IMR-90 (cell line): ENCODE measurements at regions not wholly inside any gene's neighbourhood (a gene's known extent, or its start where the extent isn't known, plus 50 kb on each side); places are given as distances from the start of the nearest gene placed in this dataset.

Experiments used
- ATAC-seq: fragments of 200-7000 bp; cut with Tn5 transposase; 2 replicates; pipeline ENCODE4 v1.9.1; 2020; ENCODE audit warnings: low read depth, mild to moderate bottlenecking, moderate library complexity
- BruUV-seq: library from RNA; stranded (reverse); fragments of 400-500 nt; replicated peaks from 2 replicates; lab custom pipeline; 2021; lab: Mats Ljungman, UMichigan
- CTCF ChIA-PET: fragments of 300-600 bp; formaldehyde crosslinking; extraction: SDS; loops from one replicate; lab custom pipeline; 2021; ENCODE audit warnings: antibody characterized with exemption; lab: Yijun Ruan, JAX
- POLR2A ChIA-PET: fragments of 300-600 bp; sonication (Branson Sonifier 250); formaldehyde crosslinking; loops from one replicate; lab custom pipeline; 2022; ENCODE audit warnings: antibody characterized with exemption; ENCODE audit not compliant: unreplicated experiment; lab: Charles Lee
- DNase-seq: peaks from one replicate; pipeline ENCODE4 v3.0.0; 2013
- H2AFZ ChIP-seq: replicated peaks from 2 replicates; pipeline ENCODE3; 2013; ENCODE audit warnings: low read length, mild to moderate bottlenecking; ENCODE audit not compliant: poor library complexity
- H2AK5ac ChIP-seq: 2 replicates; pipeline ENCODE4 v1.6.1; 2013; ENCODE audit warnings: low read depth, low read length, inconsistent platforms
- H2AK9ac ChIP-seq: replicated peaks from 2 replicates; pipeline ENCODE3; 2013; ENCODE audit warnings: mild to moderate bottlenecking, low read depth, low read length, moderate library complexity; ENCODE audit not compliant: poor library complexity
- H2BK120ac ChIP-seq: 2 replicates; pipeline ENCODE4 v1.6.1; 2013; ENCODE audit warnings: low read depth, low read length, inconsistent platforms
- H2BK15ac ChIP-seq: 3 replicates; pipeline ENCODE4 v1.6.1; 2013; ENCODE audit warnings: low read depth, low read length, inconsistent platforms
- H2BK20ac ChIP-seq: 2 replicates; pipeline ENCODE4 v1.6.1; 2013; ENCODE audit warnings: low read depth, mild to moderate bottlenecking, inconsistent platforms, low read length, moderate library complexity
- H2BK5ac ChIP-seq: 2 replicates; pipeline ENCODE4 v1.6.1; 2013; ENCODE audit warnings: mild to moderate bottlenecking, low read depth, low read length, inconsistent platforms; ENCODE audit not compliant: poor library complexity, severe bottlenecking
- H3K14ac ChIP-seq: replicated peaks from 2 replicates; pipeline ENCODE4 v1.6.1; 2013; ENCODE audit warnings: low read depth, low read length, inconsistent platforms
- H3K18ac ChIP-seq: 2 replicates; pipeline ENCODE4 v1.6.1; 2013; ENCODE audit warnings: low read depth, low read length, control low read depth
- H3K23ac ChIP-seq: 2 replicates; pipeline ENCODE4 v1.6.1; 2013; ENCODE audit warnings: low read depth, low read length, inconsistent platforms
- H3K27ac ChIP-seq: 2 replicates; pipeline ENCODE4 v1.5.1; 2013; ENCODE audit warnings: mild to moderate bottlenecking, control low read depth, low read length; ENCODE audit not compliant: insufficient read depth
- H3K27me3 ChIP-seq: 2 replicates; pipeline ENCODE4 v1.6.1; 2013; ENCODE audit warnings: low read length; ENCODE audit not compliant: control insufficient read depth, insufficient read depth
- H3K36me3 ChIP-seq: 2 replicates; pipeline ENCODE4 v1.6.1; 2013; ENCODE audit warnings: low read length, mixed read lengths; ENCODE audit not compliant: control insufficient read depth, insufficient read depth
- H3K4ac ChIP-seq: 2 replicates; pipeline ENCODE4 v1.6.1; 2013; ENCODE audit warnings: low read depth, low read length, inconsistent platforms
- H3K4me1 ChIP-seq: 2 replicates; pipeline ENCODE4 v1.6.1; 2013; ENCODE audit warnings: low read length, mixed read lengths; ENCODE audit not compliant: control insufficient read depth, insufficient read depth
- H3K4me2 ChIP-seq: 2 replicates; pipeline ENCODE4 v1.6.1; 2013; ENCODE audit warnings: low read depth, mild to moderate bottlenecking, control low read depth, low read length, moderate library complexity
- H3K4me3 ChIP-seq: 2 replicates; pipeline ENCODE4 v1.5.1; 2013; ENCODE audit warnings: low read depth, mild to moderate bottlenecking, control low read depth, low read length, moderate library complexity; ENCODE audit not compliant: insufficient read depth
- H3K56ac ChIP-seq: 2 replicates; pipeline ENCODE4 v1.6.1; 2013; ENCODE audit warnings: low read length, inconsistent platforms; ENCODE audit not compliant: insufficient read depth; ENCODE audit errors: extremely low read depth
- H3K79me1 ChIP-seq, 2 experiments: 2 replicates each; pipeline ENCODE4 v1.6.1; 2013; ENCODE audit warnings: low read length in 2 of 2, inconsistent platforms in 1 of 2, low read depth in 1 of 2
- H3K9ac ChIP-seq: 2 replicates; pipeline ENCODE4 v1.6.1; 2013; ENCODE audit warnings: low read depth, low read length, control low read depth
- H3K9me1 ChIP-seq: 2 replicates; pipeline ENCODE4 v1.6.1; 2013; ENCODE audit warnings: low read length, inconsistent platforms; ENCODE audit not compliant: insufficient read depth
- H3K9me3 ChIP-seq: 2 replicates; pipeline ENCODE4 v1.6.1; 2013; ENCODE audit warnings: low read length; ENCODE audit not compliant: control insufficient read depth, insufficient read depth
- H4K20me1 ChIP-seq: 2 replicates; pipeline ENCODE4 v1.6.1; 2013; ENCODE audit warnings: low read length, inconsistent platforms; ENCODE audit not compliant: insufficient read depth
- H4K5ac ChIP-seq: 2 replicates; pipeline ENCODE4 v1.6.1; 2013; ENCODE audit warnings: mild to moderate bottlenecking, low read depth, low read length, control low read depth
- H4K8ac ChIP-seq, 2 experiments: 2 replicates each; pipeline ENCODE4 v1.6.1; 2013; ENCODE audit warnings: low read depth in 2 of 2, low read length in 2 of 2, control low read depth in 1 of 2, inconsistent platforms in 1 of 2
- H4K91ac ChIP-seq: 2 replicates; pipeline ENCODE4 v1.6.1; 2013; ENCODE audit warnings: low read depth, low read length, inconsistent platforms; ENCODE audit not compliant: insufficient read depth
- BHLHE40 ChIP-seq: fragments of 150-350 bp; IDR thresholded peaks from 2 replicates; pipeline ENCODE4 v1.6.1; 2016; ENCODE audit warnings: mild to moderate bottlenecking, low read depth, low read length
- CEBPB ChIP-seq: IDR thresholded peaks from 2 replicates; pipeline ENCODE4 v1.6.1; 2012; ENCODE audit warnings: low read depth, low read length, improper control_type of control experiment
- CHD1 ChIP-seq: IDR thresholded peaks from 2 replicates; pipeline ENCODE4 v1.6.1; 2012; ENCODE audit warnings: low read depth, low read length, improper control_type of control experiment
- FOS ChIP-seq: fragments of 150-350 bp; IDR thresholded peaks from 2 replicates; pipeline ENCODE4 v1.6.1; 2016; ENCODE audit warnings: low read depth, low read length
- MAFK ChIP-seq: IDR thresholded peaks from 2 replicates; pipeline ENCODE4 v1.6.1; 2012; ENCODE audit warnings: low read depth, low read length, improper control_type of control experiment
- MAZ ChIP-seq: IDR thresholded peaks from 2 replicates; pipeline ENCODE4 v1.6.1; 2012; ENCODE audit warnings: low read depth, mild to moderate bottlenecking, low read length, improper control_type of control experiment, moderate library complexity, borderline replicate concordance
- MXI1 ChIP-seq: IDR thresholded peaks from 2 replicates; pipeline ENCODE4 v1.6.1; 2012; ENCODE audit warnings: low read depth, mild to moderate bottlenecking, low read length, moderate library complexity, borderline replicate concordance
- NFE2L2 ChIP-seq: fragments of 150-350 bp; IDR thresholded peaks from 2 replicates; pipeline ENCODE4 v1.6.1; 2016; ENCODE audit warnings: low read depth, mild to moderate bottlenecking, low read length
- POLR2A ChIP-seq: IDR thresholded peaks from 2 replicates; pipeline ENCODE4 v1.6.1; 2012; ENCODE audit warnings: mild to moderate bottlenecking, low read depth, low read length
- RAD21 ChIP-seq: IDR thresholded peaks from 2 replicates; pipeline ENCODE4 v1.6.1; 2012; ENCODE audit warnings: low read length, improper control_type of control experiment
- RCOR1 ChIP-seq: IDR thresholded peaks from 2 replicates; pipeline ENCODE4 v1.6.1; 2012; ENCODE audit warnings: mild to moderate bottlenecking, low read length, improper control_type of control experiment; ENCODE audit not compliant: insufficient replicate concordance
- RFX5 ChIP-seq: IDR thresholded peaks from 2 replicates; pipeline ENCODE4 v1.8.0; 2012; ENCODE audit warnings: low read depth, mild to moderate bottlenecking, low read length, moderate library complexity
- SMC3 ChIP-seq: fragments of 150-350 bp; IDR thresholded peaks from 2 replicates; pipeline ENCODE4 v1.6.1; 2016; ENCODE audit warnings: low read depth, mild to moderate bottlenecking, antibody characterized with exemption, low read length, moderate library complexity
- WGBS, 2 experiments: methylation state at CpG; one replicate each; pipeline versions ENCODE4 v1.1.5 to v1.1.7; 2013; ENCODE audit warnings: missing lambda C conversion rate in 2 of 2; ENCODE audit not compliant: insufficient read length in 1 of 2; ENCODE audit errors: extremely low coverage in 2 of 2; 5-methylcytosine and 5-hydroxymethylcytosine counted together
- dilution Hi-C: fragments of 300-500 bp; cut with HindIII; formaldehyde crosslinking; loops from one replicate; pipeline ENCODE4 v1.14.3; 2018; ENCODE audit warnings: low sequenced_read_pairs; ENCODE audit not compliant: unreplicated experiment
- in situ Hi-C: fragments of 300-500 bp; cut with MboI; formaldehyde crosslinking; loops from 3 replicates; pipeline ENCODE4 v1.14.3; 2019; ENCODE audit warnings: low sequenced_read_pairs, inconsistent platforms, mixed read lengths
- intact Hi-C: fragments of 100-400 bp; cut with micrococcal nuclease; formaldehyde crosslinking; loops from 2 replicates; pipeline ENCODE4 v1.10.0; 2022
- TF ChIP-seq, protein P1 (sequence below): conservative IDR thresholded peaks from 2 replicates; pipeline ENCODE4 v1.5.1; 2012; ENCODE audit warnings: mild to moderate bottlenecking, low read depth, low read length, improper control_type of control experiment
- TF ChIP-seq, protein P2 (sequence below): fragments of 150-350 bp; IDR thresholded peaks from 2 replicates; pipeline ENCODE4 v1.6.1; 2017; ENCODE audit warnings: mild to moderate bottlenecking, antibody characterized with exemption, low read length, low read depth
- TF ChIP-seq, protein P3 (sequence below): fragments of 150-350 bp; IDR thresholded peaks from 2 replicates; pipeline ENCODE4 v1.6.1; 2016; ENCODE audit warnings: low read depth, mild to moderate bottlenecking, low read length, moderate library complexity, borderline replicate concordance

DNA sequence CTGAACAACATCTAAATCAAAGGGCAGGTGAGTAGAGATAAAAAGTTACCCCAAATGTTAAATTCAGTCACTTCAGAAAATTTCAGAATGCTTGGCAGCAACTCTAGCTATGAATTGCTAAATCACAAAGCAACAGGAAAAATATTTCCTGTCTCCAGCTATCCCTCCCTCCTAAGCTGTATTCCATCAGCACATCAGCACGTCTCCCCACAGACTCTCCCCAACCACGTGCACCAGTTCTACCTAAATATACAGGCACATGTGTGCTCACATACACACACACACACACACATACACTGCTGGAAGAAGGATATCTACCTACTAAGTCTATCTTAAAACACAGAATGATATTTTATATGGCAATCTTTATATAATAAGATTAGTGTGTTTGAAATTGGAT is 177.1 kb upstream of the ARHGEF26 start:
- H2AK5ac ChIP-seq, result no peak overlapping the region
- H2AK9ac ChIP-seq, result no peak overlapping the region
- H3K23ac ChIP-seq, result no peak overlapping the region
- H3K18ac ChIP-seq, result no peak overlapping the region
- H4K91ac ChIP-seq, result no peak overlapping the region
- intact Hi-C loops, result no loop called here
- TF ChIP-seq RCOR1 (no peak), MAZ (no peak), NFE2L2 (no peak), BHLHE40 (no peak), RFX5 (no peak), CHD1 (no peak), SMC3 (no peak), MXI1 (no peak), CEBPB (no peak), RAD21 (no peak), MAFK (no peak), POLR2A (no peak), FOS (no peak)
- TF ChIP-seq, protein P1, sequence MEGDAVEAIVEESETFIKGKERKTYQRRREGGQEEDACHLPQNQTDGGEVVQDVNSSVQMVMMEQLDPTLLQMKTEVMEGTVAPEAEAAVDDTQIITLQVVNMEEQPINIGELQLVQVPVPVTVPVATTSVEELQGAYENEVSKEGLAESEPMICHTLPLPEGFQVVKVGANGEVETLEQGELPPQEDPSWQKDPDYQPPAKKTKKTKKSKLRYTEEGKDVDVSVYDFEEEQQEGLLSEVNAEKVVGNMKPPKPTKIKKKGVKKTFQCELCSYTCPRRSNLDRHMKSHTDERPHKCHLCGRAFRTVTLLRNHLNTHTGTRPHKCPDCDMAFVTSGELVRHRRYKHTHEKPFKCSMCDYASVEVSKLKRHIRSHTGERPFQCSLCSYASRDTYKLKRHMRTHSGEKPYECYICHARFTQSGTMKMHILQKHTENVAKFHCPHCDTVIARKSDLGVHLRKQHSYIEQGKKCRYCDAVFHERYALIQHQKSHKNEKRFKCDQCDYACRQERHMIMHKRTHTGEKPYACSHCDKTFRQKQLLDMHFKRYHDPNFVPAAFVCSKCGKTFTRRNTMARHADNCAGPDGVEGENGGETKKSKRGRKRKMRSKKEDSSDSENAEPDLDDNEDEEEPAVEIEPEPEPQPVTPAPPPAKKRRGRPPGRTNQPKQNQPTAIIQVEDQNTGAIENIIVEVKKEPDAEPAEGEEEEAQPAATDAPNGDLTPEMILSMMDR, result no peak
- TF ChIP-seq, protein P2, sequence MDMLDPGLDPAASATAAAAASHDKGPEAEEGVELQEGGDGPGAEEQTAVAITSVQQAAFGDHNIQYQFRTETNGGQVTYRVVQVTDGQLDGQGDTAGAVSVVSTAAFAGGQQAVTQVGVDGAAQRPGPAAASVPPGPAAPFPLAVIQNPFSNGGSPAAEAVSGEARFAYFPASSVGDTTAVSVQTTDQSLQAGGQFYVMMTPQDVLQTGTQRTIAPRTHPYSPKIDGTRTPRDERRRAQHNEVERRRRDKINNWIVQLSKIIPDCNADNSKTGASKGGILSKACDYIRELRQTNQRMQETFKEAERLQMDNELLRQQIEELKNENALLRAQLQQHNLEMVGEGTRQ, result no peak
- TF ChIP-seq, protein P3, sequence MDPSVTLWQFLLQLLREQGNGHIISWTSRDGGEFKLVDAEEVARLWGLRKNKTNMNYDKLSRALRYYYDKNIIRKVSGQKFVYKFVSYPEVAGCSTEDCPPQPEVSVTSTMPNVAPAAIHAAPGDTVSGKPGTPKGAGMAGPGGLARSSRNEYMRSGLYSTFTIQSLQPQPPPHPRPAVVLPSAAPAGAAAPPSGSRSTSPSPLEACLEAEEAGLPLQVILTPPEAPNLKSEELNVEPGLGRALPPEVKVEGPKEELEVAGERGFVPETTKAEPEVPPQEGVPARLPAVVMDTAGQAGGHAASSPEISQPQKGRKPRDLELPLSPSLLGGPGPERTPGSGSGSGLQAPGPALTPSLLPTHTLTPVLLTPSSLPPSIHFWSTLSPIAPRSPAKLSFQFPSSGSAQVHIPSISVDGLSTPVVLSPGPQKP, result no peak
- no peak overlapping the region for H4K5ac ChIP-seq
- ChIA-PET CTCF (no interaction called here), POLR2A (no interaction called here)
- no peaks in the 10 kb centered on the region for H4K20me1 ChIP-seq
- H2BK20ac ChIP-seq, result no peak overlapping the region
- in situ Hi-C loops, result no loop called here
- no peak overlapping the region for H2BK15ac ChIP-seq
- WGBS, 2 experiments, result no CpG with 5 or more reads among the region's 2 CpGs
- no peak overlapping the region for H3K14ac ChIP-seq
- no peaks in the 10 kb centered on the region for H3K4me1 ChIP-seq
- H3K9me3 ChIP-seq, result no peaks in the 10 kb centered on the region
- H3K27me3 ChIP-seq, result no peaks in the 10 kb centered on the region
- no TSS peak for BruUV-seq
- H3K4me2 ChIP-seq, result no peak overlapping the region
- no peak overlapping the region for H2AFZ ChIP-seq
- H3K4ac ChIP-seq, result no peak overlapping the region
- DNase-seq (no peak), ATAC-seq (no peak)
- H3K27ac ChIP-seq, result no peak overlapping the region
- H2BK5ac ChIP-seq, result no peak overlapping the region
- no peak overlapping the region for H3K9ac ChIP-seq
- no peaks in the 10 kb centered on the region for H3K9me1 ChIP-seq
- dilution Hi-C loops, result no loop called here
- no peaks in the 10 kb centered on the region for H3K36me3 ChIP-seq
- H3K56ac ChIP-seq, result no peak overlapping the region
- no peak overlapping the region for H2BK120ac ChIP-seq
- no peak overlapping the region for H3K4me3 ChIP-seq
- H3K79me1 ChIP-seq, result no peaks in the 10 kb centered on the region
- no peak overlapping the region for H4K8ac ChIP-seq
